MG63 (cell line): ENCODE measurements at regions not wholly inside any gene's neighbourhood (a gene's known extent, or its start where the extent isn't known, plus 50 kb on each side); places are given as distances from the start of the nearest gene placed in this dataset.

Source experiments
- DNase-seq: peaks from one replicate; pipeline ENCODE4 v3.0.0-alpha.2; 2020
- H3K27me3 ChIP-seq: fragments of 250-450 bp; sonication (Bioruptor Pico); 2 replicates; pipeline ENCODE4 v1.5.1; 2020; ENCODE audit warnings: mild to moderate bottlenecking, moderate library complexity
- H3K36me3 ChIP-seq: fragments of 250-450 bp; sonication (Bioruptor Pico); 2 replicates; pipeline ENCODE4 v1.5.1; 2020; ENCODE audit warnings: mild to moderate bottlenecking, moderate library complexity
- H3K4me3 ChIP-seq: fragments of 250-450 bp; sonication (Bioruptor Pico); 2 replicates; pipeline ENCODE4 v1.5.1; 2020; ENCODE audit warnings: mild to moderate bottlenecking, moderate library complexity
- H3K9me3 ChIP-seq: fragments of 250-450 bp; sonication (Bioruptor Pico); 2 replicates; pipeline ENCODE4 v1.5.1; 2020; ENCODE audit warnings: mild to moderate bottlenecking, moderate library complexity

- Histone ChIP-seq H3K27me3 (no peaks in the 10 kb centered on the region), H3K9me3 (no peaks in the 10 kb centered on the region), H3K4me3 (no peak overlapping the region), H3K36me3 (no peaks in the 10 kb centered on the region)
- no peak for DNase-seq
These were observed 1070.9 kb upstream of the FANCL start for GRCh38 chr2:59312029-59312428.

DNA sequence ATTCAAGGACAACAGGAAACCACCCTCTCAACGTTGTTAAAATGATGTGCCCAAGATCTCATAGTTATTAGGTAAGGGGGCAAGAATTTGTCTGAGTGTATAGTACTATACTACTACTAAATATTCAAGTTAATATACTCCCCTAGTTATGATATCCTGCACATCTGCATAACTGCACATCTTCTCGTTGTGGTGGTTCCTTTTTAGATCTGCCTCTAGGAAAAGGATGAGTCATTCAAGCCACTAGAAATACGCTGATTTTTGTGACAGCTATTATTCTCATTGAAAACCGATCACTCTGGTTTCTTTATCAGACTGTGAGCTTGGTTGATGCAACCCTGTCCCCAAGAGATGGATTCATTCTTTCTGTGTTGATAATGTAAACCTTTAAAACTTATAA is 1067.0 kb upstream of the FANCL start:
- no peak for DNase-seq
- Histone ChIP-seq H3K36me3 (no peaks in the 10 kb centered on the region), H3K27me3 (no peaks in the 10 kb centered on the region), H3K4me3 (no peak overlapping the region), H3K9me3 (no peaks in the 10 kb centered on the region)

DNA sequence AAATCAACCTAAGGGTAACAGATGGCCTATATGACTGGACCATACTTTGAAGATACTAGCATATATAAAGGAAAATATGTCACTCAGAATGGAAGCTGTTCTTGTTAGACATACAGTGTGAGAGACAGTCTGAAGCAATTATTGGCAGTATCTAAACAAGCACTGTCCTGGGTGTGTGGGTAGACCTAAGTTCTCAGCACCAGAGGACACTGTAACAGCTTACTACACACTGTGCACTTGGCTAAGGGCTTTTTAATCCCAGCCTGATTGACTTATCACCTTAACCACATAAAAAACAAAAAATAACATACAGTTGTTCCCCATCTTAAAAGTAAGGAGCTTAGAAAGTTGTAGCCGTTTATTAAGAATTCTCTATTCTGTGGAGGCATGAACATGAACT is 1066.1 kb upstream of the FANCL start:
- DNase-seq, result no peak
- Histone ChIP-seq H3K27me3 (no peaks in the 10 kb centered on the region), H3K36me3 (no peaks in the 10 kb centered on the region), H3K4me3 (no peak overlapping the region), H3K9me3 (no peaks in the 10 kb centered on the region)

- Histone ChIP-seq H3K9me3 (no peaks in the 10 kb centered on the region), H3K27me3 (no peaks in the 10 kb centered on the region)
These were observed 1062.1 kb upstream of the FANCL start for GRCh38 chr2:59303272-59303671.

DNA sequence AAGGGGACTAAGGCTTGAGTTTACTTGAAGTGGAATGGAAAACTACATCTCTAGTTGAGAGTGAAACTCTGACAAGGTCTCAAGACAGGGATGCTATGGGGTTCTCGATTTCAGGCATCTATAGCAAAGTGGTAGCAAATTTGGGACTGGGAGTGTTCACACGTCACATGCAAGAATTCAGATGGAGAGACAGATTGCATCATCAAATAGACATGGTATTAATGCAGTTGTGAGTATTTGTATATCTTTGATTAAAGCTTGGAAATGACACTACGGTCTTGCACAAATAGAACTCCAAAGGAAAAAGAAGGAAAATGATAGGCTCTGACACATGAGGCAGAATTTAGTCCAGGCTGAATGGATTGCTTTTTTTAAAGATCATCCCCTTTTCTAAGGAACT is 1061.6 kb upstream of the FANCL start:
- Histone ChIP-seq H3K27me3 (no peaks in the 10 kb centered on the region), H3K36me3 (no peaks in the 10 kb centered on the region), H3K9me3 (no peaks in the 10 kb centered on the region), H3K4me3 (no peak overlapping the region)
- DNase-seq, result no peak

More at GRCh38 chr2:59303272-59303671, 1062.1 kb upstream of the FANCL start:
- no peak overlapping the region for H3K4me3 ChIP-seq
- DNase-seq, result no peak
- H3K36me3 ChIP-seq, result no peaks in the 10 kb centered on the region

GRCh38 chr2:59301466-59302402 is 1060.6 kb upstream of the FANCL start:
- DNase-seq, result peak; percentile 47
- no peak overlapping the region for H3K4me3 ChIP-seq
- H3K36me3 ChIP-seq, result no peaks in the 10 kb centered on the region
- H3K9me3 ChIP-seq, result no peaks in the 10 kb centered on the region
- no peaks in the 10 kb centered on the region for H3K27me3 ChIP-seq

GRCh38 chr2:59297816-59298215 is 1056.7 kb upstream of the FANCL start:
- Histone ChIP-seq H3K27me3 (no peaks in the 10 kb centered on the region), H3K36me3 (no peaks in the 10 kb centered on the region), H3K4me3 (no peak overlapping the region), H3K9me3 (no peaks in the 10 kb centered on the region)
- DNase-seq, result no peak

- no peak for DNase-seq
- Histone ChIP-seq H3K27me3 (no peaks in the 10 kb centered on the region), H3K4me3 (no peak overlapping the region), H3K9me3 (no peaks in the 10 kb centered on the region), H3K36me3 (no peaks in the 10 kb centered on the region)
These were observed 1055.2 kb upstream of the FANCL start for GRCh38 chr2:59296279-59296678.

- no peaks in the 10 kb centered on the region for H3K36me3 ChIP-seq
- no peak overlapping the region for H3K4me3 ChIP-seq
- no peaks in the 10 kb centered on the region for H3K9me3 ChIP-seq
- DNase-seq, result no peak
- no peaks in the 10 kb centered on the region for H3K27me3 ChIP-seq
These were observed 1054.5 kb upstream of the FANCL start for GRCh38 chr2:59295524-59296162.

- no peaks in the 10 kb centered on the region for H3K36me3 ChIP-seq
- no peak overlapping the region for H3K4me3 ChIP-seq
- no peaks in the 10 kb centered on the region for H3K27me3 ChIP-seq
- peak; percentile 10 for DNase-seq
- no peaks in the 10 kb centered on the region for H3K9me3 ChIP-seq
These were observed 1047.6 kb upstream of the FANCL start for GRCh38 chr2:59288771-59289170.

- Histone ChIP-seq H3K36me3 (no peaks in the 10 kb centered on the region), H3K27me3 (no peaks in the 10 kb centered on the region), H3K9me3 (no peaks in the 10 kb centered on the region), H3K4me3 (no peak overlapping the region)
- no peak for DNase-seq
These were observed 1041.4 kb upstream of the FANCL start for GRCh38 chr2:59282374-59283057.

DNA sequence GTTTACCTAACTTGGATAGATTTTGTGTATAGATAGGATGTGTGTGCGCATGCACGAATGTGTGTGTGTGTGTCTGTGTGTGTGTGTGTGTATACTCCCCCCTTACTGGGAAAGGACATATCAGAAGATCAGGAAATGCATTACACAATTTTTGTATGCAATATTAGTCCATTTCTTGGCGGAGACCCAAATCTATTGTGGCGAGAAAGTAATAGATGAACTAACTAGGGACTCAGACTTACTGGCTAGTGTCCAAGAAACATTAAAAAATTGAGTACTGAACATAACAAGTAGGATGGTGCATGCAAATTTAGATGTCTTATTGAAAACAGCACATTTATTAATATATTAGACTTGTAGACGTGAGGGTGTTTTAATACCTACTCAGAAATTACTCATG is 1036.5 kb upstream of the FANCL start:
- no peak overlapping the region for H3K4me3 ChIP-seq
- no peaks in the 10 kb centered on the region for H3K36me3 ChIP-seq
- no peak for DNase-seq
- no peaks in the 10 kb centered on the region for H3K9me3 ChIP-seq
- no peaks in the 10 kb centered on the region for H3K27me3 ChIP-seq

DNA sequence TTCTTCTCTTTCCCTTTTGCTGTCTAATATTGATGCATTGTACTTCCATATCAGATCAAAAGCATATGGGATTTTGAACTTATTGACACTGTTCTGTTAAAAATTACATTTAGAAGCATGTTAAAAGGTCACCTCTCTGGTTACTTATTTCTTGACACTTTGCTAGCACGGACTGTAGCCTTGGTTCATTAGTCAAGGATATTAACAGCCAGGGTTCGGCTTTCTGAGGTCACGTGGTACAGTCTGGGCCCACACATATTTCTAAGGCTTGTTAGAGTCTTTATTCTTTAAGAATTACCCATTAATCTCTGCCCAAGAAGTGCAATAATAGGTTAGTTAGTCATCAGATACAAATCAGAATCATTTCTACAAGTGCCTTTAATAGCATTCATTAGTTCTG is 1035.8 kb upstream of the FANCL start:
- Histone ChIP-seq H3K27me3 (no peaks in the 10 kb centered on the region), H3K9me3 (no peaks in the 10 kb centered on the region), H3K4me3 (no peak overlapping the region), H3K36me3 (no peaks in the 10 kb centered on the region)
- DNase-seq, result no peak

- no peak overlapping the region for H3K4me3 ChIP-seq
- H3K36me3 ChIP-seq, result no peaks in the 10 kb centered on the region
- H3K27me3 ChIP-seq, result no peaks in the 10 kb centered on the region
- DNase-seq, result no peak
- H3K9me3 ChIP-seq, result no peaks in the 10 kb centered on the region
These were observed 1034.9 kb upstream of the FANCL start for GRCh38 chr2:59276033-59276432.

DNA sequence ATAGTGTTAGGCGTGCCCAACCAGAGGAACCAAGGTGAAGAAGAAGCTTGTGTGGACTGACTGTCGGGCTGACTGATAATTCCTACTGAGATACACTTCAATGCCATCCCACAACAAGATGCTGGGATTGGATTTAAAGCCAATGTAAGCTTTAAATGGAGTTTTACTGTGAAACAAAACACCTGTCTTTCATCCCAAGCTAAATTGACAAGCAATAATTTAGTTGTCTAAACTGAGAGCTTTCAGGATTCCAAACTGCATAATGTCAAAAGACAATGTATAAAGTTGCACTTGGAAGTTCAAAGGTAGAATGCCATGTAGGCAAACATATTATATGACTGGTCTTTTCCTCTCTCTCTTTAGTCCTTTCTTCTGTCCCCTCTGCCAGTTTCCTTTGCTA is 1025.3 kb upstream of the FANCL start:
- H3K36me3 ChIP-seq, result no peaks in the 10 kb centered on the region
- no peak overlapping the region for H3K4me3 ChIP-seq
- no peak for DNase-seq
- no peaks in the 10 kb centered on the region for H3K27me3 ChIP-seq
- H3K9me3 ChIP-seq, result no peaks in the 10 kb centered on the region

- Histone ChIP-seq H3K4me3 (no peak overlapping the region), H3K9me3 (no peaks in the 10 kb centered on the region), H3K36me3 (no peaks in the 10 kb centered on the region), H3K27me3 (no peaks in the 10 kb centered on the region)
- DNase-seq, result no peak
These were observed 1018.8 kb upstream of the FANCL start for GRCh38 chr2:59259913-59260312.

DNA sequence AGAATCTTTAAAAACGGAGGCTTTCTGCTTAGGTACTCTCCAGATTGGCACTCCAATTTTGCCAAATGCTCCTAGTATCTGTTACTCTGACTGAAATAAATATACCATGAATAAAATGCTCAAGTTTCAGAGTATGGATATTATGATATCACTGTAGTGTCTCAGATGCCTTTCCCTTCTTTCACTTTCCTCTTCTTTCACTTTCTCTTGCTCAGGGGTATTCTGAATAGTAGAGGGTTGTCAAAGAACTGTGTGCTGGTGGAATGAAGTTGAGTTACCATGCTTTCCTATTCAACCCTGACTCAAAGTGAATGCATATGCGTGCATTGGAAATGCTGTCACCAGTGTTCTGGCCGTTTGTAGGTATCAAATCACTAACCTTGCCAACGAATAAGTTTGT is 1015.2 kb upstream of the FANCL start:
- no peaks in the 10 kb centered on the region for H3K36me3 ChIP-seq
- no peak for DNase-seq
- H3K9me3 ChIP-seq, result no peaks in the 10 kb centered on the region
- no peaks in the 10 kb centered on the region for H3K27me3 ChIP-seq
- H3K4me3 ChIP-seq, result no peak overlapping the region
